Liver (tissue), 3 donors: ENCODE measurements at regions not wholly inside any gene's neighbourhood (a gene's known extent, or its start where the extent isn't known, plus 50 kb on each side); places are given as distances from the start of the nearest gene placed in this dataset.

Source experiments
- EGR1 ChIP-seq, 2 donors: IDR thresholded peaks; 2 replicates each; pipeline ENCODE4 v1.6.1; 2016 to 2018; ENCODE audit warnings: antibody characterized with exemption in 2 of 2, low read depth in 2 of 2
- FOXA1 ChIP-seq: IDR thresholded peaks from 2 replicates; pipeline ENCODE4 v1.6.1; 2016; ENCODE audit warnings: antibody characterized with exemption
- GABPA ChIP-seq, 2 donors: IDR thresholded peaks in 1 of 2; conservative IDR thresholded peaks in 1 of 2; 2 replicates each; pipeline ENCODE4 v1.6.1; 2016; ENCODE audit warnings: antibody characterized with exemption in 2 of 2, mild to moderate bottlenecking in 1 of 2, moderate library complexity in 1 of 2
- HNF4A ChIP-seq, 2 donors: conservative IDR thresholded peaks; 2 replicates each; pipeline ENCODE4 v1.6.1; 2016; ENCODE audit warnings: antibody characterized with exemption in 2 of 2, mild to moderate bottlenecking in 2 of 2
- MAX ChIP-seq: IDR thresholded peaks from 2 replicates; pipeline ENCODE4 v1.6.1; 2016; ENCODE audit warnings: antibody characterized with exemption
- NR2F2 ChIP-seq: IDR thresholded peaks from 2 replicates; pipeline ENCODE4 v1.6.1; 2016; ENCODE audit warnings: antibody characterized with exemption
- RAD21 ChIP-seq, 2 donors: IDR thresholded peaks; 2 replicates each; pipeline ENCODE4 v1.6.1; 2016; ENCODE audit warnings: antibody characterized with exemption in 2 of 2, mild to moderate bottlenecking in 2 of 2
- REST ChIP-seq: IDR thresholded peaks from 2 replicates; pipeline ENCODE4 v1.6.1; 2016; ENCODE audit warnings: antibody characterized with exemption, mild to moderate bottlenecking
- RXRA ChIP-seq, 2 donors: IDR thresholded peaks; 2 replicates each; pipeline ENCODE4 v1.6.1; 2017 to 2018; ENCODE audit warnings: antibody characterized with exemption in 2 of 2, mild to moderate bottlenecking in 1 of 2
- SP1 ChIP-seq: IDR thresholded peaks from 2 replicates; pipeline ENCODE4 v1.6.1; 2018; ENCODE audit warnings: antibody characterized with exemption, mild to moderate bottlenecking
- TAF1 ChIP-seq: conservative IDR thresholded peaks from 2 replicates; pipeline ENCODE4 v1.6.1; 2016; ENCODE audit warnings: antibody characterized with exemption, mild to moderate bottlenecking
- YY1 ChIP-seq: IDR thresholded peaks from 2 replicates; pipeline ENCODE4 v1.6.1; 2016; ENCODE audit warnings: antibody characterized with exemption, mild to moderate bottlenecking
- TF ChIP-seq, protein P1 (sequence below): fragments of 150-350 bp; IDR thresholded peaks from 2 replicates; pipeline ENCODE4 v1.5.1; 2017; ENCODE audit warnings: improper control_type of control experiment, low read depth, low read length; ENCODE audit not compliant: missing input control
- TF ChIP-seq, protein P2 (sequence below): IDR thresholded peaks from 2 replicates; pipeline ENCODE4 v1.6.1; 2016; ENCODE audit warnings: antibody characterized with exemption
- donor health status: healthy.
- donor health status: healthy.

- TF ChIP-seq SP1 (no peak), REST (no peak), RAD21 (IDR thresholded peaks at IDR 0.05) (no peak), TAF1 (no peak), EGR1 (IDR thresholded peaks at IDR 0.05; ENCODE audit: low read depth in 2 of 2) (no peak), YY1 (no peak), MAX (no peak), RXRA (IDR thresholded peaks at IDR 0.05) (no peak), FOXA1 (no peak), NR2F2 (no peak), HNF4A (conservative IDR thresholded peaks at IDR 0.05) (no peak), GABPA (IDR thresholded peaks at IDR 0.05 in 1 of 2, conservative IDR thresholded peaks at IDR 0.05 in 1 of 2) (no peak)
- TF ChIP-seq, protein P1, sequence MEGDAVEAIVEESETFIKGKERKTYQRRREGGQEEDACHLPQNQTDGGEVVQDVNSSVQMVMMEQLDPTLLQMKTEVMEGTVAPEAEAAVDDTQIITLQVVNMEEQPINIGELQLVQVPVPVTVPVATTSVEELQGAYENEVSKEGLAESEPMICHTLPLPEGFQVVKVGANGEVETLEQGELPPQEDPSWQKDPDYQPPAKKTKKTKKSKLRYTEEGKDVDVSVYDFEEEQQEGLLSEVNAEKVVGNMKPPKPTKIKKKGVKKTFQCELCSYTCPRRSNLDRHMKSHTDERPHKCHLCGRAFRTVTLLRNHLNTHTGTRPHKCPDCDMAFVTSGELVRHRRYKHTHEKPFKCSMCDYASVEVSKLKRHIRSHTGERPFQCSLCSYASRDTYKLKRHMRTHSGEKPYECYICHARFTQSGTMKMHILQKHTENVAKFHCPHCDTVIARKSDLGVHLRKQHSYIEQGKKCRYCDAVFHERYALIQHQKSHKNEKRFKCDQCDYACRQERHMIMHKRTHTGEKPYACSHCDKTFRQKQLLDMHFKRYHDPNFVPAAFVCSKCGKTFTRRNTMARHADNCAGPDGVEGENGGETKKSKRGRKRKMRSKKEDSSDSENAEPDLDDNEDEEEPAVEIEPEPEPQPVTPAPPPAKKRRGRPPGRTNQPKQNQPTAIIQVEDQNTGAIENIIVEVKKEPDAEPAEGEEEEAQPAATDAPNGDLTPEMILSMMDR: no peak
- TF ChIP-seq, protein P2, sequence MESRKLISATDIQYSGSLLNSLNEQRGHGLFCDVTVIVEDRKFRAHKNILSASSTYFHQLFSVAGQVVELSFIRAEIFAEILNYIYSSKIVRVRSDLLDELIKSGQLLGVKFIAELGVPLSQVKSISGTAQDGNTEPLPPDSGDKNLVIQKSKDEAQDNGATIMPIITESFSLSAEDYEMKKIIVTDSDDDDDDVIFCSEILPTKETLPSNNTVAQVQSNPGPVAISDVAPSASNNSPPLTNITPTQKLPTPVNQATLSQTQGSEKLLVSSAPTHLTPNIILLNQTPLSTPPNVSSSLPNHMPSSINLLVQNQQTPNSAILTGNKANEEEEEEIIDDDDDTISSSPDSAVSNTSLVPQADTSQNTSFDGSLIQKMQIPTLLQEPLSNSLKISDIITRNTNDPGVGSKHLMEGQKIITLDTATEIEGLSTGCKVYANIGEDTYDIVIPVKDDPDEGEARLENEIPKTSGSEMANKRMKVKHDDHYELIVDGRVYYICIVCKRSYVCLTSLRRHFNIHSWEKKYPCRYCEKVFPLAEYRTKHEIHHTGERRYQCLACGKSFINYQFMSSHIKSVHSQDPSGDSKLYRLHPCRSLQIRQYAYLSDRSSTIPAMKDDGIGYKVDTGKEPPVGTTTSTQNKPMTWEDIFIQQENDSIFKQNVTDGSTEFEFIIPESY: no peak
Observed at GRCh38 chrX:128780934-128781333, 728.7 kb upstream of the ACTRT1 start.
